ENCODE measurements at regions not wholly inside any gene's neighbourhood (a gene's known extent, or its start where the extent isn't known, plus 50 kb on each side); places are given as distances from the start of the nearest gene placed in this dataset.
"Not testable (repeated sequence)": the region's sequence is repeated elsewhere in the genome, so short reads cannot be mapped to it uniquely, and the experiment has no call there.

- FAIRE-seq (peak; percentile 59), DNase-seq (ENCODE audit: low spot score) (peak; percentile 57)
Observed at GRCh38 chr1:9441451-9442133, 97.7 kb upstream of the SLC25A33 start.

DNA sequence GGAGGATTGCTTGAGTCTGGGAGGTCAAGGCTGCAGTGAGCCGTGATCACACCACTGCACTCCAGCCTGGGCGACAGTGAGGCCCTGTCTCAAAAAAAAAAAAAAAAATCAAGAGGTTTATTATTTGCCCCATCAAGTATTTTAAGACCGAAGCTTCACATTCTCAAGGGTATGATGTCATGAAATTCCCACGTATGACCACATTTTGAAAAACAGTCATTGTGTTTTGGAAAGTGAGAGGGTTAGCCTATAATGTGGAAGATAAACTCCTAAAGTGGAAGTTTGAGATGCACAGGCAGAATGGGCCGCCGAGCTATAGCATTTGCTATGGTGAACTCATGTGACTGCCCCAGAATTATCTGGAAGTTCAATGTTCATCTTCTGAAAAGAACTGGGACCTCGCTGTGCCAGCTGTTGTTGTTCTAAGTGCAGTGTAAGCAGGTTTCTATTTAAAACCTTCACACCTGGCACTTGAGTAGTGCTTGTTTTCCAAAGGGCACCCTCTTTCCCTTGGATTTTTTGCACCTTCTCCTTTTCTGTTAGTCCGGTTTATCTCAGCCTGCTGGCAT, 96.9 kb upstream of the SLC25A33 start:
- FAIRE-seq (no peak), DNase-seq (ENCODE audit: low spot score) (peak; percentile 23)

DNA sequence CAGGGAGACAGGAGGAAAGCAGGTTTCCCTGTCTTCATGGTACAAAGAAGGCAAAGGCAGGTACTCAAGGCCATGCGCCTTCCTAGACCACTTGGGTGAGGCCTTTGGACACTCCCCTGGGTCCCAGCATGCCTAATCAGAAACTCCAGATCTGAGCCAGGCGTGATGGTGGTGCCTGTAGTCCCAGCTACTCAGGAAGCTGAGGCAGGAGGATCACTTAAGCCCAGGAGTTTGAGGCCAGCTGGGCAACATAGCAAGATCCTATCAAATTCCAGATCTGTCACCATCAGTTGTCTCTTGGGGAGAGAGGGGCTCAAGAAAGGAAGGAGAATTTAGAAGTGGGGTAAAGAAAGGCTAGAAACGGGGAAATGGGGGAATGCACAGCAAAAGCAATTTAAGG, 96.3 kb upstream of the SLC25A33 start:
- DNase-seq (ENCODE audit: low spot score) (no peak), FAIRE-seq (no peak)

- no peak for DNase-seq (ENCODE audit: low spot score)
- FAIRE-seq: no peak
Observed at GRCh38 chr1:9443913-9444445, 95.3 kb upstream of the SLC25A33 start.

DNA sequence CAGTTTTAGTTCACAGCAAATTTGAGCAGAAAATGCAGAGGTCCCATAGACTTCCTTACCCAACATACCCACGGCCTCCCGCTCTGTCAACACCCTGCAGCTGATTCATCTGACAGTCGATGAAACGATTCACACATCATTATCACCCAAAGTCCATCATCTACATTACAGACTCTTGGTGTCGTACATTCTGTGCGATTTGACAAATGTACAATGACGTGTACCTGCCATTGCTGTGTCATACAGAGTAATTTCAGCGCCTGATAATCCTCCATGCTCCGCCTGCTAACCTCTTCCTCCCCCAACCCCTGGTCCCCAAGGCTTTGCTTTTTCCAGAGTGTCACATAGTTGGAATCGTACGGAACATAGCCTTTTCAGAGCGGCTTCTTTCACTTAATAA, 94.7 kb upstream of the SLC25A33 start:
- FAIRE-seq (no peak), DNase-seq (ENCODE audit: low spot score) (no peak)

DNA sequence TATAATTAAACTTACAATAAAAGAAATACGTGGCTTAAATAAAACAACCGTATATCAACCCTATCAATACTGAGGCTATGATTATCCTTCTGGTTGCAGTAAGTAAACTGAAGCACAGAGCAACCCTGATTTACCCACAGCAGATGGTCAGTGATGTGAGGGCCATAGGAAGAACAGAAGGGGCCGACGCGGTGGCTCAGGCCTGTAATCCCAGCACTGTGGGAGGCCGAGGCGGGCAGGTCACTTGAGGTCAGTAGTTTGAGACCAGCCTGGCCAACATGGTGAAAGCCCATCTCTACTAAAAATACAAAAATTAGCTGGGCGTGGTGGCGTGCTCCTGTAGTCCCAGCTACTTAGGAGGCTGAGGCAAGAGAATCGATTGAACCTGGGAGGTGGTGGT, 94.2 kb upstream of the SLC25A33 start:
- FAIRE-seq; DNase-seq (ENCODE audit: low spot score): not testable (repeated sequence)

DNA sequence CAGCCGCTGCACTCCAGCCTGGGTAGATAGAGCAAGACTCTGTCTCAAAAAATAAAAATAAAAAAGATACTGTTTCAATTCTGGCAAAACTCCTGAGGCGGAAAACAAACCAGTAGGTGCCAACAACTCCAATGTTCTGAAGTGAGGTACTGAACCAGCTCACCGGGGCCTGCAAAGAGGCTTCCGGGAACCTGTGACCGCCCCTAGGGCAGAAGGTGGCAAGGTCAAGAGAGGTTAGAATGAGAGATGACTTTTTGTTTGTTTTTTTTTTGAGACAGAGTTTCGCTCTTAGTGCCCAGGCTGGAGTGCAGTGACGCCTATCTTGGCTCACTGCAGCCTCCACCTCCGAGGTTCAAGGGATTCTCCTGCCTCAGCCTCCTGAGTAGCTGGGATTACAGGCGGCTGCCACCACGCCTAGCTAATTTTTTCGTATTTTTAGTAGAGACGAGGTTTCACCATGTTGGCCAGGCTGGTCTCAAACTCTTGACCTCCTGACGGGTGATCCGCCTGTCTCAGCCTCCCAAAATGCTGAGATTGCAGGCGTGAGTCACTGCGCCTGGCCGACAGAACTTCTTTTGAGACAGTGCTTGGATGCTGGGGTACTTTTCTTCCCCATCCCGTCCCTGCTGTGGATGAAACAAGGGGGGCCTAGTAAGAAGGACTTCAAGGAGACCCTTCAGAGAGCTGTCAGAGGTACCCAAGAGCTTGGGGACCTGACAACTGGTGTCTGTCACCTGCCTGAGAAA, 91.9 kb upstream of the SLC25A33 start:
- FAIRE-seq (no peak), DNase-seq (ENCODE audit: low spot score) (no peak)

DNA sequence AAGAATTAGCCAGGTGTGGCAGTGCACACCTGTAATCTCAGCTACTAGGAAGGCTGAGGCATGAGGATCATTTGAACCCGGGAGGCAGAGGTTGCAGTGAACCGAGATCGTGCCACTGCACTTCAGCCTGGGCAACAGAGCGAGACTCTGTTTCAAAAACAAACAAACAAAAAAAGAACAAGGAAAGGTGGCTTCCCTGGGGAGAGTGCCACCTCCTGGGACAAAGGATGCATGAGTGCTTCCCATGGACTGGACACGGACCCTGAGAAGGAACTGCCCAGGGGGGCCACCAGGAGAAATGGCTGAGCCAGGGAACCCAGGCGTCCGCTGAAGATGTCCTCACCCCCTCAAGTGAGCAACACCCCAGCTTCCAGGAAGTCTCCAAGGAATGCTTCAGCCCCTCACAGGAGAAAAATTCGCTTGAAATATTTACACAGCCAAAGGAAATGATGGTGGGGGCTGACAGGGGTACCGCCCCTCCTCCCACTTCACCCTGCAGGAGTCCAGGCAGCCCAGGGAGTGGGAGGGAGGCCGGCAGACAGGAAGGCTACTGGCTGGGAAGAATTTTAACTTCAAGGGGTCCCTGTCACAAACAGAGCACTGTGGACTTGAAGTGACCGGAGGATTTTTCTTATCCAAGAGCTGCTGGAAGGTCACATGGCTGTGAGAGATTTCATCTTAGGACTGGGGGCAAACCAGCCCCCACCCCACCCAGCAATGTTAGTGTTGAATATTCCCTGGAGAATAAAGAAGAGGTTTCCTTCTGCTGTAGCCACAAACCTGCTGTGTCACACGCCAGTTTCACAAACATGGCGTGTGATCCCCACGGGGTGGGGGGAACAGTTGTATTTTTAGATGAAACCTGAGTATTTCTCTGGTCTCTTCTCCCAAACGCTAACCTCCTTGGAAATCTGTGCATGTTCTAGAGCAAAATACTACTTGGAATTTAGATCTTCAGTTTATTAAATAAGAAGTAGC, 90.8 kb upstream of the SLC25A33 start:
- no peak for FAIRE-seq
- no peak for DNase-seq (ENCODE audit: low spot score)

- DNase-seq (ENCODE audit: low spot score) (no peak), FAIRE-seq (no peak)
Observed at GRCh38 chr1:9449110-9449627, 90.1 kb upstream of the SLC25A33 start.

DNA sequence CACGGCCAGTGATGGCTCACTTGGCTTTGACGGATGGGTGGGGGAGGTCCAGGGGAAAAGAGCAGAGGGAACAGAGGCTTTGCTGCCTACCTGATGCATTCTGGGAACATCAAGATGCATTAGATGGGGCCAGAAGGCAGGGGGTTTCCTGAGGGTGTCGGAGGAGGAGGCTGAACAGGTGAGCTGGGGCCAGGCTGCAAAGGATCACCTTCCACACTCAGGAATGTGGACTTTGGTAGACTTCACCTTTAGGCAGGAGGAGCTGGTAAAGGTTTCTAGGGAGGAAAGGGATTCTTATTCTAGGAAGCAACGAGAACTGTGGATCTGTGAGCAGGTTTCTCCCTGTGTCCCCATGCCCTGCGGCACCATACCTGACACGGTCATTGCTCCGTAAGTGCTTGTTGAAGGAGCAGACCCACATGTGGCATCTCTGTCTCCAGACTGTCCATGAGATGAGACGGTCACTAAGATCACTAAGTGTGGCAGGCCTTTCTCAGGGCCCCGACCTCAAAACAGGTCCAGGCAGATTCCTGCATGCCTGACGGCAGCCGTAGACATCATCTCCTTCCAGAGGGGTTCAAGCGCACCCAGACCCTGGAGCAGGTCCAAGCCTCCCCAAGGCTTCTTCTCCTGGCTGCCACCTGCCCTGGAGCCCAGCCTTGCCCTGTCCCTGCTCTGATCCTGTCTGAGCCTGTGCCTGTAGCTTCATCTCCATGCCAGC, 89.1 kb upstream of the SLC25A33 start:
- DNase-seq (ENCODE audit: low spot score) (no peak), FAIRE-seq (no peak)

- DNase-seq (ENCODE audit: low spot score) (no peak), FAIRE-seq (no peak)
Observed at GRCh38 chr1:9451081-9451480, 88.2 kb upstream of the SLC25A33 start.

- FAIRE-seq: no peak
- no peak for DNase-seq (ENCODE audit: low spot score)
Observed at GRCh38 chr1:9452516-9453140, 86.6 kb upstream of the SLC25A33 start.

GRCh38 chr1:9453375-9453774, 85.9 kb upstream of the SLC25A33 start:
- FAIRE-seq (no peak), DNase-seq (ENCODE audit: low spot score) (no peak)

DNA sequence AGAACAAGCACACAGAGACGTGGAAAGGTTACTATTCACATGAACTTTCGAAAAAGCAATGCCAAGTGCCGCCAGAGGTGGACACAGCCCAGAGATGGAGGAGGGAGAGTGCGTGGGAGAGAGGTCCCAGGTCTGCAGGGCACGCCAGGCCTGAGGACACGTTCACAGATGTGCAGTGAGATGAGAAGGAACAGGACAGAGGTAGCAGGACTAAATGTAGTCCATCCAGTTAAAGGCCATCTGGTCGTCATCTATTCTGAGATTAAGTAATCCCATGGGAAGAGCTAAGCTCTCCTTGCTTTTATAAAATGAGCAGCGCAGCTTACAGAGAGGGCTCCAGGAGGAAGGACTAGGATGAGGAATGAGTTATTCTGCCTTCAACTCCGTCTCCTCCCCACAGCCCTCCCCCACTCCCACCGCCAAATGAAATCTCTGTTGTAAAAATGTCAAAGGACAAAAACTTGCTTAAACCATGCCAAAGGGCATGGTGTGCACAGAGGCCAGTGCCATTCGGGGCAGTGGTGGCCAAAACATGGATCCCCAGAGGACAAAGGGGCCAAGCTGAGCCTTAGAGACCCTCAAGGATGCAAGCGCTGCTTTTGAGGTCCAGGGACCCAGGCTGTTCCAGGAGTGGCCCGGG, 85.4 kb upstream of the SLC25A33 start:
- DNase-seq (ENCODE audit: low spot score) (no peak), FAIRE-seq (no peak)

GRCh38 chr1:9454494-9455066, 84.7 kb upstream of the SLC25A33 start:
- FAIRE-seq: no peak

DNA sequence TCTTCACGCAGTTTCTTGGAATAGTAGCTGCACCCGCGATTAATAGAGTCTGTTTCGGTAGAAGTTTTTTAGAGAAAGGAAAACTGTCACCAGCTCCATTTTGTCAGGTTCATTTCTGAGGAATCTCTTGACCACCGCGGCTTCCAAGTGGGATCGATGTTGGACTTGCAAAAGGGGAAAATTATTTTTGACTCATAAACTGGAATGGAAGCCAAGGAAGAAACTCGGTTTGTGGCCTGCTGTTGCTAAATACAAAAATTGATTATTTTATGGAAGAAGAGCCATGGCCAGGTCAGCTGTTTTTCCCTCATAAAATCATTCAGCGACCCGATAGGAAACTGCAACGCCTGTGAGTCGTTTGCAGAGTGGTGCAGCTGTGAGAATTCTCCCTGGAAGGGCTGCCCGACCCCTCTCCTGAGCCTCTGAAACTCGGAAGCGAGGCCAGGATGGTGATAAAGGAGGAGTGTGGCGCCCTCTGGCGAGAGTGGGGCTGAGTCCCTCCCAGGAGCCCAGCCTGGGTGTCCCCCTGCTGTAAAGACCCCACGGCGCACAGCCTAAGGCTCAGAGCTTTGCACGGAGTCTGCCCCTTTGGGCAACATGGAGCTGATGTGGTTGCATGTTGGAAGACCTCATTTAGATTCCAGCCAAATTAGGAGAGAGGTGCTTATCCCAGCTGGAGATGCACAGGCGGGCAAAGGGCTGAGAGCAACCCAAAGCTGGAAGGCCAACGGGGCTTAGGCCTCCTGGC, 83.6 kb upstream of the SLC25A33 start:
- DNase-seq (ENCODE audit: low spot score) (peak; percentile 9), FAIRE-seq (no peak)

More at GRCh38 chr1:9454494-9455066, 84.7 kb upstream of the SLC25A33 start:
- no peak for DNase-seq (ENCODE audit: low spot score)

DNA sequence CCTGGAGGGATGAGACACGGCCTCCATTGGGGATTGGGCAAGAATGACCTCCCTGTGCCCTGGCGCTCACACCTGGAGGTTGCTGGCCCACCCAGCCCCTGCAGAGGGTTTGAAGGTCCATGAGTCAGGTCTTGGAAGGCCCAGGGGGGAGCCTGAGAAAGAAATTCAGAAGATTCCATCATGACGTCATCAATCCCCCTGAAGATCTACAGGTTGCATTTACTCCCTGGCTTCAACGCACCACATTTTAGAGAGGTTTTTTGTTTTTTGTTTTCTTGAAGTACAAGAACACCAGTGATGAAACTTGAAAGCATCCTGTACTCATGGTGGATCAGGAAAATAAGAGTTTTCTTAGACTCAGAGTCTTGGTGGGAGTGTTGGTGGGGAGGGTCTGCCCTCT, 82.4 kb upstream of the SLC25A33 start:
- DNase-seq (ENCODE audit: low spot score) (no peak), FAIRE-seq (no peak)

DNA sequence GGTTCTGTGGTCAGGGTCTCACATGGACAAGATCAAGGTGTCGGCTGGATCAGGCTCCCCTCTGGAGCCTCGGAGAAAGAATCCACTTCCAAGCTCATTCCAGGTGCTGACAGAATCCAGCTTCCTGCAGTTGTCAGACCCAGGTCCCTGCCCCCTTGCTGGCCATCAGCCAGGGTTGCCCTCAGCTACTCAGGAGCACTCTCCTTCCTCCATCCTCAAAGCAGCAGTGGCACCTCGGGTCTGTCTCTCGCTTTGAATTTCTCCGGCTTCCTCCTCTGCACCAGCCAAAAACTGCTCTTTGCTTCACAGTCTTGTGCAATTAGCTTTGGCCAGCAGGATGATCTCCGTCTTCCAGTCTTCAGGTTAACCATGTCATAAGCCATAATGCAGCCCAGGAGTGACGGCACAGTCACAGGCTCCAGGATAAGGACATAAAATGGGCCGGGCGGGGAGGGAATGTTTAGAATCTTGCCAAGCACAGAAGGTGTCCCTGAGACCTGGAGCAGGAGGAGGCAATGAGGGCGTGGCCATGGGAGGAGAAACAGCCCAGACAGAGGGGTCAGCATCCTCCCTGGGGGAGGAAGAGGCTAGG, 79.4 kb upstream of the SLC25A33 start:
- FAIRE-seq: no peak

More for the DNA sequence above, 79.4 kb upstream of the SLC25A33 start:
- DNase-seq (ENCODE audit: low spot score): no peak
